ENCODE measurements at regions not wholly inside any gene's neighbourhood (a gene's known extent, or its start where the extent isn't known, plus 50 kb on each side); places are given as distances from the start of the nearest gene placed in this dataset.

- TF ChIP-seq, protein P1, sequence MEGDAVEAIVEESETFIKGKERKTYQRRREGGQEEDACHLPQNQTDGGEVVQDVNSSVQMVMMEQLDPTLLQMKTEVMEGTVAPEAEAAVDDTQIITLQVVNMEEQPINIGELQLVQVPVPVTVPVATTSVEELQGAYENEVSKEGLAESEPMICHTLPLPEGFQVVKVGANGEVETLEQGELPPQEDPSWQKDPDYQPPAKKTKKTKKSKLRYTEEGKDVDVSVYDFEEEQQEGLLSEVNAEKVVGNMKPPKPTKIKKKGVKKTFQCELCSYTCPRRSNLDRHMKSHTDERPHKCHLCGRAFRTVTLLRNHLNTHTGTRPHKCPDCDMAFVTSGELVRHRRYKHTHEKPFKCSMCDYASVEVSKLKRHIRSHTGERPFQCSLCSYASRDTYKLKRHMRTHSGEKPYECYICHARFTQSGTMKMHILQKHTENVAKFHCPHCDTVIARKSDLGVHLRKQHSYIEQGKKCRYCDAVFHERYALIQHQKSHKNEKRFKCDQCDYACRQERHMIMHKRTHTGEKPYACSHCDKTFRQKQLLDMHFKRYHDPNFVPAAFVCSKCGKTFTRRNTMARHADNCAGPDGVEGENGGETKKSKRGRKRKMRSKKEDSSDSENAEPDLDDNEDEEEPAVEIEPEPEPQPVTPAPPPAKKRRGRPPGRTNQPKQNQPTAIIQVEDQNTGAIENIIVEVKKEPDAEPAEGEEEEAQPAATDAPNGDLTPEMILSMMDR (IDR thresholded peaks at IDR 0.05): no peak
- no peak for TF ChIP-seq EP300 (IDR thresholded peaks at IDR 0.05)
Measured at GRCh38 chr1:4165686-4166300, 265.7 kb upstream of the C1orf174 start.

Data from tibial nerve (tissue), 4 donors.